NCI-H345 (cell line): ENCODE measurements at regions not wholly inside any gene's neighbourhood (a gene's known extent, or its start where the extent isn't known, plus 50 kb on each side); places are given as distances from the start of the nearest gene placed in this dataset.

ENCODE experiments used
- DNase-seq: peaks from one replicate; lab custom pipeline; 2025; lab: John Stamatoyannopoulos, UW

DNA sequence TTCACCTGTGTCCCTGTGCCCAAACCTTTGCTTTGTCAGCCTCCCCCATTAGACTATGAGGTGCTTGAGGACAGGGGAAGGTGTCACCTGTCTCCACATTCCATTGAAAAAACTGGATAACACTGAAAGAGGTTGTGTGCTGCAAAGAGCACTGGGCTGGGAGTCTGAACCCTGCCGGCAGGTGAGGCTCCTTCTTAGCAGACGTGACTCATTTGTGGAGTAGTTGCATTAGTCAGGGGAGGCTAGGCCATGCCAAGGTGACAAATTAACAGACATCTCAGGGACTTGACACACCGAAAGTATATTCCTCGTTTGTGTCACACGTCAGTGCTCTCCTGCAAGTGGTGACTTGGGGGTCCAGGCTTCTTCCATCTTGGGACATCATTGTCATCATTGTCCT, 95.9 kb upstream of the STX18 start:
- no peak for DNase-seq

DNA sequence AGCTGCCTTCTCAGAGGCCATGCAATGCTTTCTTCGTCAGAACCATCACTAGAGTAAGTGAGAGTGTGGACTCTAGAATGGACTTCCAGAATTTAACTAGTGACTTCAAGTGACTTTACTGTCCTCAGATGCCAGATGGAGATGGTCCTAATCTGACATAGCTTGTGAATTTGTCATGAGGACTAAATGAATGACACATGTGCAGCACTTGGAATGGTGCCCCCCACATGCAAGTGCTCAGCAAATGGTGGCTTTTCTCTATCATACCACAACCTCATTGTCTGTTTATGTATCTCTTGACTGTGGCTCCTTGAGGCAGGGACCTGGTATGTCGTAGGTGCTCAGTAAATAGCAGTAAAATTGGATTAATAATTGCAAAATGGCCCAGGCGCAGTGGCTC, 91.6 kb upstream of the STX18 start:
- no peak for DNase-seq

DNA sequence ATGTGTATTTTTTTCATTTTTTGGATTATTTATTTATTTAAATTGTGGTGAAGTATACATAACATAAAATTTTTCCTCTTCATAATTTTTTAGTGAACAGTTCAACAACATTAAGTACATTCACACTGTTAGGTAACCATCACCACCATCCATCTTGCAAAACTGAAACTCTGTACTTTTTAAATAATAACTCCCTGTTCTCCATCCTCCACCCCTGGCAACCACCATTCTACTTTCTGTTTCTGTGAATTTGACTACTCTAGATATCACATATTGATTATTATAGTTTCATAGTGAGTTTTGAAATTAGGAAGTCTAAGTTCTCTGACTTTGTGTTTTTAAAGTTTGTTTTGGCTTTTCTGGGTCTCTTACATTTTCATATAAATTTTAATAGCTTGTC, 89.3 kb upstream of the STX18 start:
- no peak for DNase-seq

DNA sequence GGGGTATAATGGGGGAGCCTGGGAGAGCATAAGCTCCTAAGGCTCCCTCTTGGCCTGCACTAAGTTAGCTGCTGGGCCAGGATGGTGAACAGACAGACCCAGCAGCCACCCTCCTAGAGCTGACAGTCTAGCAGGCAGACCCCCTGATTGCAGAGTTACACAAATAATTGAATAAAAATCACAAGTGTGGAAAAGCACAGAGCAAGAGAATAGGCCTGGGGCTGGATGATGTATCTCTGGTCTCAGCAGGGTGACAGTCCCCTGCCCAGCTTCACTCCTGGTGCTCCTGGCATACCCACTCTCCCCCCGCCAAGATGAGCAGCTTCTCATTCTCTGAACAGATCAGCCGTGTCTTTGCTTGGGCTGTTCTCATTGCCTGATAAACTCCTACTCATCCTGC, 86.1 kb upstream of the STX18 start:
- no peak for DNase-seq

DNA sequence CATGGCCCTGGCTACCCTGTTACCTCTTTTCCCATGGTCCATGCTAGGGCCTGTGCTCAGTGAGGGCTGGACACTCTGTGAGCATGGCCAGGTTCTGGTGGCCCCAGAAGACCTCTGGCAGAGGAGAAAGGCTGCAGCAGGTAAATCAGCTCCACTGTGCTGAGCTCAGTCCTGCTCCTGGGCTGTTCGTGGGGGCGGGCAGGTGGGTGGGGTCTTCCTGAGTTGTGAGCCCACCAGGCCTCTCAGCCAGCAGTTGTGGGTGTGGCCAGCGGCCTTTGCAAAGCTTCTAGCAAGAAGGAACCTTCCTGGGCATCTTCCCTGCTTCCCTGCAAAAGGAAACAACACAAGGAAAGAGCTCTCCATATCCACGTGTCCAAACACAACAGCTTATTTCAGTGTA, 85.3 kb upstream of the STX18 start:
- DNase-seq, result no peak

DNA sequence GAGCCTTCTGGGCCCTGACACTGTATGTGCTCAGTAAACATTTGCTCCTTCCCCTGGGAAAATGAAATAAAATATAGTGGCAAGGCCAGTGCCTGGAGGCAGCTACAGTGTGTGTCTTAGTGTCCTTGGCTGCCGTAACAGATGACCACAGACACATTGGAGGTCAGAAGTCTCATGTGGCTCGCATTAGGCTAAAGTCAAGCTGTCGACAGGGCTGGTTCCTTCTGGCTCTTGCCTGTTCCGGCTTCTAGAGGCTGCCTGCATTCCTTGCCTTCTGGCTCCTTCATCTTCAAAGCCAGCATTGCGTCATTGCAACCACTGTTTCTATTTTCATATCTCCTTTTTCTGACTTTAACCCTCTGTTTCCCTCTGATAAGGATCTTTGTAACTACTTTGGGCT, 83.6 kb upstream of the STX18 start:
- no peak for DNase-seq

DNA sequence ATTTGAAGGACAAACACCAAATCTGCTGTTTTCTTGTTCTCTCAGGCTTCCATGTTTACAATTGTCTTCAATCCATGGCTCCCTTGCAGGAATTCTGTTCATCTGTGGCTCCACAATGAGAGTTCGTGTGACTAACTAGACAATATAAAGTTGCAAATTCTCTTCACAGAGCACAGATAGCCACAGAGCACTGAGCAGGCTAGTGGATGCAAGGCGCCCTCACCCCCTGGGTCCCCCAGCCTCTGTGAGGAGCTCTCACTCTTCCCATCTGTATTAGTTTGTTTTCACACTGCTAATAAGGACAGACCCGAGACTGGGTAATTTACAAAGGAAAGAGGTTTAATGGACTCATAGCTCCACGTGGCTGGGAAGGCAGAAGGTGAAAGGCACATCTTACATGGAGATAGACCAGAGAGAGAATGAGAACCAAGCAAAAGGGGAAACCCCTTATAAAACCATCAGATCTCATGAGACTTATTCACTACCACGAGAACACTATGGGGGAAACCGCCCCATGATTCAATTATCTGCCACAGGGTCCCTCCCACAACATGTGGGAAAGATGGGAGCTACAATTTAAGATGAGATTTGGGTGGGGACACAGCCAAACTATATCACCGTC, 82.5 kb upstream of the STX18 start:
- no peak for DNase-seq

DNA sequence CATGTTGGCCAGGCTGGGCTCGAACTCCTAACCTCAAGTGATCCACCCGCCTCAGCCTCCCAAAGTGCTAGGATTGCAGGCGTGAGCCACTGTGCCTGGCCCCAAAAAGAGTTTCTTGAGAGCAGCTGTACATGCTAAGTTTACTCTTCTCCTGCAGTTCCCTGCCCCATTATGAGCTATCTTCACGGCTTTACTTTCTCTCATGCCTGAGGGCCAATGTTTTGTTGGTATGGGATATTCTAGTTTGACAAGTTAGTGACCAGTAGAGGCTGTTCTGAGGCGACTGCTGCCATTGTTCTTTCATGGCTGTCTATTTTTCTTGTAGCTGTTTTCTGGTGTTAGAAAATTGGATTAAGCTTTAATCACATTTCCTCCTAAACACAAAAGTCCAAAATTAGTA, 78.0 kb upstream of the STX18 start:
- no peak for DNase-seq

DNA sequence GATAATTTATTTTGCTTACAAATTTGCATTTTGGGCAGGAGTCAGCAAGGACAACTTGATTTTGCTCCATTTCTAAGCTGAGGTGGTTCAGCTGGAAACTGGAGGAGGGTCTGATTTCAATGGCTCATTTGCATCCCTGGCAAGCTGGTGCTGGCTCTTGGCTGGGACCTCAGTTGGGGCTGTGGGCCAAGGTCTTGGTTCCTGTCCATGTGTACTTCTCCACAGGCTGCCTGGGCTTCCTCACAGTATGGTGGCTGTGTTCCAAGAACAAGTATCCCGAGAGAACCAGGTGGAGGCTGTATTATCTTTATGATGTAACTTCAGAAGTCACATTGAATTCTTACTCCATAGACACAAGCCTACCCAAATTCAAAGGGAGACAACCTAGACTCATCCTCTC, 77.0 kb upstream of the STX18 start:
- DNase-seq, result no peak

DNA sequence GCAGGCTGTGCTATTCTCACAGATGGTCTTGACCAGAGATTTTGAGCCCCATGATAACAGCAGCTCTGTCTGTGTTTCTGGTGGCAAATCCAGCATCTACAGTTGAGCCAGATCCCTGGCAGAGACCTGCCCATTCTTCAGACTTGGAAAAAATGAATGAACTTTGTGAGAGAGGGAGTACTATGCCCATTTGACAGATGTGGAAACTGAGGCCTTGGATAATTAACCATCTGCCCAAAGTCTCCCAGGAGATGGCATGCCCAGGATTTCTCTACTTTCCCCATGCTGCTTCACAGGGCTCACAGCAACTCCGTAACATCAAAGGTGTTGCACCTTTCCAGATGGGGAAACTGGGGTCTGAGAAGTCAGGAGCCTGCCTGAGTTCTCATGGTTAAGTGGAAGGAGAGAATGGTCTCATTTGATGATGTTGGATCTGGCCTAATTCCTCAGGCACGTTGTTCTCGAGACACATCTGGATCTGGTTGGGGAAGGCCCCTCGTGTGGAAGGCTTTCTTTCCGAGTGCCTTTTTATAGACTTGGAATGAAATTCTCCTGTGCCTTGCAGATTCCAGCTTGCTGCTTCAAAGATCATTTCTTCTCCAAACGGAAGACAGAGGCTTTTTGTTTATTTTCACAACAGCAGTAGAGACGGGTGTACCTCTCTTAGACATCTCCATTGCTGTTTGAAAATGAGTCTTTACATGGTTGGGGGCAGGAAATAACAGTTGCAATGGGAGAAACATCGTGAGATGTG, 73.3 kb upstream of the STX18 start:
- no peak for DNase-seq

DNA sequence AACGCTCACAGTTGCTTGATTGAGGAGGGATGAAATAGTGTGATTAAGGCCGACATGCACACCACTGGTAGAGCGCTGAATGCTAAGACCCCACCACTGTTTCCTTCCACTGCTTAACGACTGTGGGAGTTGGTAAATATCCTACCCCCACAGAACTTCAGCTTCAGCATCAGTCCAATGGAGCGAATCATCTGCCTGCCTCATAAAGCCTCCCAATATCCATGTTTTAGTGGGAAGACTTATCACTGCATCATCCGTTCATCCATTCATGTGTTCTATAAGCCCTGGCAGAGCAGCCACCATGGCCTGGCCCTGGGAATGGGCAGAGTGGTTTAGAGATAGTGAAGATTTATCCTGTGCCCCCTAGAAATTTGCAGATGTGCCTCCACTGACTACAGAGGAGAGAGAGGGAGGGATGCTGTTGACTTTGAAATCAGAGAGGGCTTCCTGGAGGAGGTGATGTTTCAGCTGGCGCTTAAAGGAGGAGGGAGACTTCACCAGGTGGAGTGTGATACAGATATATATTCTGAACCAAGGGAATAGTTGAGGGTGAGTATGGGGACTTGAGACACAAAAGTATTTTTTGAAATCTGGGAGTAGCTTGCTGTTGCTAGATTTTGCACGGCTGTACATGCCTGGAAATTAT, 71.9 kb upstream of the STX18 start:
- no peak for DNase-seq

DNA sequence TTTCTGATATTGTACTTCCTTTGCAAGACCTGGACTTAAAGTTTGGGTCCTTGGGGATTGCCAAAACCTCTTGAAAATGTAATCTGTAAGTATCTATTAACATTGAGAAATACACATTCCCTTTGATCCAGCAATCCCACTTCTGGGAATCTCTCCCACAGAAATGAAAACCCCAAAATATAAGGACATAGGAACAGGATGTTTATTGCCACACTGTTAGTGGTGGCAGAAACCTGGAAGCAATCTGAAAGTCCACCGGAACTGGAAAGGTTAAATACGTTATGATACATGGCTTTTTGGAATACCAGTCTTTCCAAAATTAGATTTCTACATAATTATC, 71.2 kb upstream of the STX18 start:
- no peak for DNase-seq

DNA sequence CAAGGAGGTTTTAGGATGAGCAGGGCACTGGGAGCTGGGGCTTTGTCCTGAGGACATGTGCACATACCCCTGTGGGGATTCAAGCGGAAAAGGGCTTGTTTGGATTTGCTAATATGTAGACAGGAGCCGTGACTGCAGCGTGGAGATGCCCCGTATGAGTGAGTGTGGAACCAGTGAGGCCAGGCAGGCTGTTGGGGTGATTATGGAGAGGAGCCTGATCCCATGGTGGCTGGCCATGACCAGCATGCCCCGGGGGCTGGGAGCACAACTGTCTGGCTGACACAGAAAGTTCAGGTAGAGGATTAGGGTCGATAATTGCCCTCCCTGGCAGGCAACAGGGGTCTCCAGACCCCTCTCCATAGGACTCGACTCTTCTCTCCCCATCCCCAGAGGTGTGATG, 68.8 kb upstream of the STX18 start:
- DNase-seq, result no peak

DNA sequence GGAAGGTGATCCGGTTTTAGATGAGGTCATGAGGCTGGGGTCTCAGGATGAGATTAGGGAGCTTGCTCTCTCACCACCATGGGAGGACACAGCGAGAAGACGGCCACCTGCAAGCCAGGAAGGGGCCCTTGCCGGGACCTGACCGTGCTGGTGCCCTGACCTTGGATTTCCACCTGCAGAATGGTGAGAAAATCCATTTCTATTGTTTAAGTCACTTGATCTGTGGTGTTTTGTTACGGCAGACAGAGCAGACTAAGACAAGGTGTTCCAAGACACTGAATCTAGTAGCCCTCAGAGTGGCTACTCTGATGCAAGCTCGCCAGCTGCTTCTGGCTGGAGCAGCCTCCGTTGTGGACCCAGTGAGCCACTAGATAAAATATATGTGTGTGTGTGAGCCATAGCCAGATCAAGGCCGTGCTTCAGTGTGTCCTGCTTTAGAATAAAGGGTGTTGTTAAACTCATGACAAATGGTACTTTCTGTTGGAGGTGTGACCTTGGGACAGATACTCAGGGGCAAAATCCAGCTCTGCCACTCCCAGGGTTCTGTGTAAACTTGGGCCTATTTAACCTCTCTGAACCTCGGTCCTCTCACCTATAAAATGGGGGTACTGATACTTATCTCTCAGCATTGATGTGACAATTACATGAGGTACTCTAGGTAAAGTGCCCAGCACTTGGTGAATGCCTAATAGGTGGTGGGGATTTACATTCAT, 67.9 kb upstream of the STX18 start:
- no peak for DNase-seq

DNA sequence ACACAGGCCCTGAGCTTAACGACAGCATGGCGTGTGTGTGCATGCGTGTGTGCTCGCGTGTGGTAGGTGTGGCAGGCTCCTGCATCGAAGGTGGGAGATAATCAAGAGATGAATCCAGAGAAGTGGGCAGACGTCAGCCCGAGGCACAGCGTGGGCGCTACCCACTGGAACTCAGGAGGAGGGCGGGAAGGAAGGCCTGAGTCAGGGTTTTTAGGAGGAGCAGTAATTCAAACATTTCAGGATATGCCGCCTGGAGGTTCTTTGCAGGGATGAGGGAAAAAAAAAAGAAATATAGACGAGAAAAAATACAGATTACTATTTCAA, 66.3 kb upstream of the STX18 start:
- no peak for DNase-seq

DNA sequence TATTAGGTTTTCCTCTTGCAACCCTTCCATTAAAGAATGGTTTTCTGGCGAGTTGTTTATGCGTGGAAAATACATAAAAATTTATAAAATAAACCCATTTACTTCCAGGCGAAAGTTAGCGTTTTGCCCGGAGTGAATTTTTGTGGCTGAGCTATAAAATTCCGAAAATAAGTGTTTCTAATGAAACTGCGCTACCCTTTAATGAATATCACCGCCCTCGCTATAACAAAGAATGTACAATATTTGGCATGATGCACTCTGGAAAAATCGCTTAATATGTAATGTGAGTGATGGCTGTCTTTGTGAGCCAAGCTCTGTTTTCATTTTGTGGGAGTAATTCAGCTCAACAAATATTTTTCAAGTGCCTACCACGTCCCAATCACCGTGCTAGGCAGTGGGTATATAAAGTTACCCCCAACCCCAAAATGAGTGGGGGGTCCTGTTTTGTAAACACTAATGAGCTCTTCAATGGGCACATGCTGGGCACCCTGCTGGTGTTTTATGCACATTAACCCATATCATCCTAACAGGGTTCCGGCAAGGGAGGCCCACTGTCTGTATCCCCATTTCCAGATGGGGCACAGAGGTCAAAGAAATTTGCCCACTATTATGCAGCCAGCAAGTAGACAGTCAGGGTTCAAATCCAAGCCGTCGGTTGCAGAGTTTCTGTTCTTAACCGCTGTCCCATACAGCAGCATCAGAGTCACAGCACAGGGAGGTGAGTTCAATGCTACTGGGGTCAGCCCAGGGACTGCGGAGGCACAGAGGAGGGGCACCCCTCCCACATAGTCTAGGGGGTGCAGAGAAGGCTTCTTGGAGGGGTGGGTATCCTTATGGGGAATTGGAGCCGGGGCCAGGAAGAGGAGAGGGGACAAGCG, 65.7 kb upstream of the STX18 start:
- DNase-seq, result no peak

DNA sequence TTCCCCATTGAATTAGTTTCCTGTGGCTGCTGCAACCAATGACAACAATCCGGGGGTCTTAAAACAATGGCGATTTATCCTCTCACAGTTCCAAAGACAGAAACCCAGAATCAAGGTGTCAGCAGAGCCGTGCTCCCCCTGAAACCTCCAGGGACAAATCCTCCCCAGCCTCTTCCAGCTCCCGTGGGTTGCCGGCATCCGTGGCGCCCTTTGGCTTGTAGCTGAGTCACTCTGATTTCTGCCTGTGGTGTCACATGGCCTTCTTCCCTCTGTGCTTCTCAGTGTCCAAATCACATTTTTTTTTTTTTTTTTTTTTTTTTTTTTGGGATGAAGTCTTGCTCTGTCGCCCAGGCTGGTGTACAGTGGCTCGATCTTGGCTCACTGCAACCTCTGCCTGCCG, 64.5 kb upstream of the STX18 start:
- DNase-seq, result no peak

DNA sequence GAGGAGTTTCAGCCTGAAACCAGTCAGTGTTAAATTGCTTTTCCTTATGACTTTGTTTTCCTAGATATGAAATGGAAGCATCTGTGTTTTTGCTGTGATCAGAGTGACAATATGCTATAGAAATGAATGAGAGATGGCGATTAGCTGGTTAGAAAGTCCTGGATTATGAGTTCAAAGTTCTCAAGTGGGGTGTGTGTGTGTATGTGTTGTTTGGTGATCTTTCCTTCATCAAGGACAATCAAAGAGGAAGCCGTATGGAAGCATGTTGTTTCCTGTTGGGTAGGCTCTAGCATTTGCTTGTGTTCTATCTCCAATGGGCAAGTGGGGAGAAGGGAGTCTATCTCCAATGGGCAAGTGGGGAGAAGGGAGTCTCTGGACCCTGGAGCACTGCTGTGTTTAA, 64.0 kb upstream of the STX18 start:
- DNase-seq, result no peak

DNA sequence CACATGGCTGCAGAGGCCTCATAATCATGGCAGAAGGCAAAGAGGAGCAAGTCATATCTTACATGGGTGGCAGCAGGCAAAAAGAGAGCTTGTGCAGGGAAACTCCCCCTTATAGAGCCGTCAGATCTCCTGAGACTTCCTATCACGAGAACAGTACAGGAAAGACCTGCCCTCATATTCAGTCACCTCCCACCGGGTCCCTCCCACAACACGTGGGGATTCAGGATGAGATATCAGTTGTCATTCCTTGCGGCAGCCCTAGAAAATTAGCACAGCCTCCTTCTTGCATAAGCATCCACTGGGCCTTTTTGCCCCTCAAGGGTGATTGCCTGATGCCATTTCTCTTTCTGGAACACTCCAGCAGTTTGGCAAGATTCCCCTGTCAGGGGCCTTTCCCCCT, 61.7 kb upstream of the STX18 start:
- DNase-seq, result no peak

DNA sequence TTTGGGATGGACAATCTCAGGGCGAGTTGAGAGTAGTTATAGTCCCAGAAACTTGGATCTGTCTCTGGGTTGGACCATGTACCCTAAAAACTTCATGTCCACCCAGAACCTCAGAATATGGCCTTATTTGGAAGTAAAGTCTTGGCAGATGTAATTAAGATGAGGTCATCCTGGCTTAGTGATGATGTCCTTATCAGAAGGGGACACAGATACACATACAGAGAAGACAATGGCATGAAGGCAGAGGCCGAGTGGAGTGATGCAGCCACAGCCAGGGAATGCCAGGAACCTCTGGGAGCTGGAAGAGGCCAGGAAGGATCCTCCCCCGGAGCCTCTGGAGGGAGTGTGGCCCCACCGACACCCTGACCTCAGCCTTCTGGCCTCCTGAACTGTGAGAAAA, 61.2 kb upstream of the STX18 start:
- DNase-seq, result no peak

DNA sequence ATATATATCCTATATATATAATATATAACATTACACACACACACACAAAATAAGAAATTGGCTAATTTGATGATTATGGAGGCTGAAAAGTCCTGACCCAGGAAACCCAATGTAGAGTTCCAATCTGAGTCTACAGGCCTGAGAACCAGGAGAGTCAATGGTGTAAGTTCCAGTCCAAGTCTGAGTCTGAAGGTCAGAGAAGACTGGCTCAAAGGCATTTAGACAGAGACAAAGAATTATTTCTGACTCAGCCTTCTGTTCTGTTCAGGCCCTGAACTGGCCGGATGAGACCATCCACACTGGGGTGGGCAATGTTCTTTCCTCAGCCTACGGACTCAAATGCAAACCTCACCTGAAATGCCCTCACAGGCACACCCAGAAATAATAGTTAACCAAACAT, 60.6 kb upstream of the STX18 start:
- DNase-seq, result no peak

DNA sequence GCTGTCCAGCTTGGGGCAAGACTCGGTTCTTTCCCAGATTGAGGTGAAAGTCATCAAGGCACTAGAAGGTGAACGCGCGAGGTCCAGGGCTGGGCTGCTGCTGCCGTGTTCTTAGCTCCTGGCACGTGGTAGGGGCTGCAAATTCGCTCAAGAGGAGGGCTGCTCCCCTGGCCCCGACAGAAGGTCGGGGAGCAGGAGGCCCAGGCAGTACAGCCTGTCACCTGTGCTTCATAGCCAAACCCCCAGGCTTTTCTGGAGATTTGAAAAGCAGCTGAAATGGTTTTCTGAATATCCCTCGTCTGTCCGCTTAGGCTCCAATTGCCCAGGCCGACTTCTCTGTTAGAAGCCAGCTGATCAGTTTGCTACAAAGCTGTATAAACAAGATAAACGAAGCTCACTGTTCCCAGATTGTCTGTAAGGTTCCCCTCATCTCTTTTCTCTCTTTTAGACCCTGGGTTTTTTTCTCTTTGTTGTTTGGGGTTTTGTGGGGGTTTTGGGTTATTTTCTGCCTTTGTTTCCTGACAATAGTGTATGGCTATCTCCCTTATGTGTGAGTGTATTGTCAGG, 60.0 kb upstream of the STX18 start:
- DNase-seq, result no peak
